Lower leg skin (tissue), 3 donors: ENCODE measurements at regions not wholly inside any gene's neighbourhood (a gene's known extent, or its start where the extent isn't known, plus 50 kb on each side); places are given as distances from the start of the nearest gene placed in this dataset.

ENCODE experiments used
- CTCF ChIP-seq, 3 donors: fragments of 450-650 bp; IDR thresholded peaks; one replicate each; pipeline ENCODE4 v1.5.1; 2016; ENCODE audit warnings: antibody characterized with exemption in 3 of 3, mild to moderate bottlenecking in 3 of 3, moderate library complexity in 2 of 3
- POLR2A ChIP-seq, 2 donors: fragments of 450-650 bp; IDR thresholded peaks; one replicate each; pipeline ENCODE4 v1.6.1; 2016 to 2017; ENCODE audit warnings: antibody characterized with exemption in 2 of 2, mild to moderate bottlenecking in 1 of 2, moderate library complexity in 1 of 2

- TF ChIP-seq POLR2A (IDR thresholded peaks at IDR 0.05) (no peak), CTCF (IDR thresholded peaks at IDR 0.05) (no peak)
Measured at GRCh38 chr2:156158808-156159207, 173.7 kb downstream of the NR4A2 start.
